ENCODE measurements at regions not wholly inside any gene's neighbourhood (a gene's known extent, or its start where the extent isn't known, plus 50 kb on each side); places are given as distances from the start of the nearest gene placed in this dataset.

- TF ChIP-seq CTCF (IDR thresholded peaks at IDR 0.05 in 8 of 11, conservative IDR thresholded peaks at IDR 0.05 in 3 of 11) (no peak), POLR2A (IDR thresholded peaks at IDR 0.05) (no peak)
Observed at GRCh38 chr2:207219676-207220501, 54.1 kb upstream of the KLF7 start.
